ENCODE measurements at regions not wholly inside any gene's neighbourhood (a gene's known extent, or its start where the extent isn't known, plus 50 kb on each side); places are given as distances from the start of the nearest gene placed in this dataset.

DNA sequence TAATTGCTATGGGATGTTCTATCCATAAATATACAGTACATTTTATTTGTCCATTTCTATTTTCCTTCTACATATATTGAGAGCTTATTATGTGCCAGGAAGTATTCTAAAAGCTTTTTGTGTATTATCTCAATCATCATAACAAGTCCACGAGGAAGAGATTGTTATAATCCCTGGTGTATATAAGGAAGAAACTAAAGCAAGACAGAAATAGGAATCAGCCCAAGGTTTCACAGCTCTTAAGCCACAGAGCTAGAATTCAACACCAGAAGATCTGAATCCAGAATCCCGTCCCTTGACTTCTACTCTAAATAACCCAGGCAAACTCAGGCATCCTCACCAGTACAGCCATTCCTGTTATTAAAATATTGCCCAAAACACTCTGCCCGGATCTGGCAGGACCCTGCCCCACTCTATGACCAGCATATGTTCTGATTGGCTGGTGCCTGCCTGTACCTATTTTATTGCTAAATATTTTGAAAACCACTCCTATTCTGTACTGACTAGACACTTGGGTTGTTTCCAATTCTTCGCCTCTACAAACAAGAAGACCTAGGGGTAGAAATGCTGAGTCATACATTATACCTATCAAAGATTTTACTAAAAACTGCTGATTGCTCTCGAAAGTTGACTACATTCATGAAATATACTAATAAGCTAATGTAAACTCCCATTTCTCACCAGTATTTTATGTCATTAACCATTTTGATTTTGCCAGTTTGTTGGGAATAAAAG lies 297.4 kb downstream of the ENC1 start:
- 56% methylated on average over 5 of the region's 5 CpGs for WGBS
- Histone ChIP-seq H3K36me3 (ENCODE audit: insufficient read depth) (no peaks in the 10 kb centered on the region), H3K27ac (ENCODE audit: low read depth) (no peak overlapping the region)

DNA sequence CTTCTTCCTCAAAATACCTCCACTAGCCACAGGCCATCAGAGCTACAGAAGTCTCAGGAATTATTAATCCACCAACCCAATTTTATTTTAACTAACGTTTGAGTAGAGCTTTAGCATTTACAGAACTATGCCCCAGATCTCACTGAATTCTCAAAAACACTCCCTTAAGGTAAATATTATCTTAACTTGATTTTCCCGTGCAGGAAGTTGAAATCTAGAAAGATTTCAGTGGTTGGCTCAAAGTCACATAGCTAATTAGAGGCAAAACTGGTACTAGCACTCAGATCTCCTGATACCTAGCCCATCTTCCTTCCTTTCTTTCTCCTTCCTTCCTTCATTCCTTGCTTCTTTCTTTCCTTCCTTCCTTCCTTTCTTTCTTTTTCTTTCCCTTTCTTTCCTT lies 298.3 kb downstream of the ENC1 start:
- 46% methylated on average over 2 of the region's 2 CpGs for WGBS
- no peaks in the 10 kb centered on the region for H3K4me1 ChIP-seq (ENCODE audit: insufficient read depth)
- no peak overlapping the region for H3K4me3 ChIP-seq (ENCODE audit: low read depth, low read length)
- H3K36me3 ChIP-seq (ENCODE audit: insufficient read depth), result no peaks in the 10 kb centered on the region
- DNase-seq (ENCODE audit: extremely low spot score), result no peak
- no peak overlapping the region for H3K27ac ChIP-seq (ENCODE audit: low read depth)

More for the DNA sequence above, 297.4 kb downstream of the ENC1 start:
- no peak overlapping the region for H3K4me3 ChIP-seq (ENCODE audit: low read depth, low read length)
- no peak for DNase-seq (ENCODE audit: extremely low spot score)
- no peaks in the 10 kb centered on the region for H3K4me1 ChIP-seq (ENCODE audit: insufficient read depth)

DNA sequence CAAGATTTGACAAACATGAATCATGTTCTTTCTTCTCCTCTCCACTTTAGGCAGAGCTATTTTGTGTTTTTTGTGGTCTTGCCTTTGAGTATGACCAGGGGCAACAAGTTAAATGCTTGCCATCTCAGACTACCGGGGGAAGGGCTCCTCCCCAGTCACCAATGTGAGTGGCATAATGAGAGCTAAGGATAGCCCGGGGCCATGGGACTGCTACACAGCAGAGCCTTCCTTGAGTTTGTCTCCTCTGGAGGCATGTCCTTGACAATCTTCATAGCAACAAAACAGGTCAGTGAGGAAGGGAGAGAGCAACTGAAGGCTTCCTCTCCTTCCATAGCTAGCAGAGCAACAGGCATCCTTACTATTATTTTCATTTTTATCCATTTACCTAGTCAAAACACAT lies 299.3 kb downstream of the ENC1 start:
- H3K4me3 ChIP-seq (ENCODE audit: low read depth, low read length), result no peak overlapping the region

DNA sequence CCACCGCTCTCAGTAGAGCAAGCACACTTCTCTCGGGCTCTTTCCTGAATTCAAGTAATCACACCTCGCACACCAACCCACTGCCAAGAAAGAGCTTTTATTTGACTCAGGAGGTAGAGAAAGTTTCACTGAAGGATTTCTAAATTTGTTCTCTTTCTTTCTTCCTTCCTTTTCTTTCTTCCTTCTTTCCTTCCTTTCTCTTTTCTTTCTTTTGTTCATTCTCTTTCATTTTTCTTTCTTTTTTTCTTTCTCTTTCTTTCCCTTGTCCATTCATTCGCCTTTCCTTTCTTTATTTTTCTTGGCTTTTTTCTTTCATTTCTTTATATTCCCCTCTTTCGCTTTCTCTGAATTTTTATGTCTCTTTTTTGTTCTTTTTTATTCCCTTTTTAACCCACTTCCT lies 300.1 kb downstream of the ENC1 start:
- no peak for DNase-seq (ENCODE audit: extremely low spot score)
- no peak overlapping the region for H3K27ac ChIP-seq (ENCODE audit: low read depth)
- 97% methylated on average over 5 of the region's 5 CpGs for WGBS
- H3K4me1 ChIP-seq (ENCODE audit: insufficient read depth), result no peaks in the 10 kb centered on the region
- H3K36me3 ChIP-seq (ENCODE audit: insufficient read depth), result no peaks in the 10 kb centered on the region
- H3K4me3 ChIP-seq (ENCODE audit: low read depth, low read length), result no peak overlapping the region

More for the DNA sequence above, 299.3 kb downstream of the ENC1 start:
- Histone ChIP-seq H3K4me1 (ENCODE audit: insufficient read depth) (no peaks in the 10 kb centered on the region), H3K36me3 (ENCODE audit: insufficient read depth) (no peaks in the 10 kb centered on the region), H3K27ac (ENCODE audit: low read depth) (no peak overlapping the region)
- no peak for DNase-seq (ENCODE audit: extremely low spot score)
- 87% methylated on average over 2 of the region's 2 CpGs for WGBS

DNA sequence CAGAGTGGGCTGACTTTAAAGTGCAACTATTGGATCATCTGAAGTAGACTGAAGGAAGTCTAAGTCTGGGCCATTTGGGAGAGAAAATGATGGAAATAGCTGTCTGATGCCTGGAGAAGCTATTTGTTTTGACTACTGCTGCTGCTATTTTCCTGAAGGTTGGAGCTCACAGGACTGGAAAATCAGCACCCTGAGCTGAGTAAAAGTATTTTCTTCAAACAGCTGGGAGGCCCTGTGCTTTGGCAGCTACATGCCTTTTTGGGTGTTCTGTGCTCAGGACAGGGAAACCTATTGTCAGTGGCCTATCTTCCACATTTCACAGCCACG lies 302.6 kb downstream of the ENC1 start:
- WGBS, result 72% methylated on average over 1 of the region's 1 CpG
- H3K4me3 ChIP-seq (ENCODE audit: low read depth, low read length), result no peak overlapping the region
- no peaks in the 10 kb centered on the region for H3K36me3 ChIP-seq (ENCODE audit: insufficient read depth)
- no peak for DNase-seq (ENCODE audit: extremely low spot score)
- no peaks in the 10 kb centered on the region for H3K4me1 ChIP-seq (ENCODE audit: insufficient read depth)
- H3K27ac ChIP-seq (ENCODE audit: low read depth), result no peak overlapping the region

DNA sequence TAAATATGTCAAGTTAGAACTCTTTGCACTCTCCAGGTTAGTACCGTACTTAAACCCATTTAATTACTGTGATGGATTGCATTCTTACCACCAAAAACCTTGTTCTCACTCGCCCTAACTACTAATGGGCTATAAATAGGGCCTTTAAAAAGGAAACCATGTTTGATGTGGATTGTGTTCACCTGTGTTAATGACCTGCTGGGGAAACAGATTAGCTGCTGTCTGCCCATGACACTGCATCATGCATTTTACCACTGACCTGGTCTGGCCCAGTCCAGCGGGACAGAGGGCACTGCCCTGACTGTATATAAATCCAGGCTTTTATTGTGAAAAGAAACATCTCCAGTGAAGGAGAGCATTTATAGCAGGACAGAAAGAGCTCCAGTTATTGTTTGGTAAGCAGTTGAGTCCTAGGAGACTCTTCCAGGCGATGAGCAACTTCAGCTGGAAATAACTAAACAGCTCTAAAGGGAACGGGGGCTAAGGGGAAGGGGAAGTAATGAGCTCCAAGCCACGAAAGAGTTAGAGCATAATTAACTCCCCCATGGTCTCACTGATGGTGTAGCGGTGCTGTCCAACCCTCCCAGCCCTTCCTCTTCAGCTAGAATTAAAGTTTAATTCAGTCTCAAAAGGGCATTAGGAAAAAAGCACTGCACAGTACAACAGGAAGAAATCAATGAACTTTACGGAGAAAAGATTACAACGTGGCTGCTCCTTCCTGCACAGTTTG lies 303.1 kb downstream of the ENC1 start:
- Histone ChIP-seq H3K4me3 (ENCODE audit: low read depth, low read length) (no peak overlapping the region), H3K4me1 (ENCODE audit: insufficient read depth) (no peaks in the 10 kb centered on the region), H3K27ac (ENCODE audit: low read depth) (no peak overlapping the region), H3K36me3 (ENCODE audit: insufficient read depth) (no peaks in the 10 kb centered on the region)
- 55% methylated on average over 9 of the region's 9 CpGs for WGBS
- DNase-seq (ENCODE audit: extremely low spot score), result no peak

DNA sequence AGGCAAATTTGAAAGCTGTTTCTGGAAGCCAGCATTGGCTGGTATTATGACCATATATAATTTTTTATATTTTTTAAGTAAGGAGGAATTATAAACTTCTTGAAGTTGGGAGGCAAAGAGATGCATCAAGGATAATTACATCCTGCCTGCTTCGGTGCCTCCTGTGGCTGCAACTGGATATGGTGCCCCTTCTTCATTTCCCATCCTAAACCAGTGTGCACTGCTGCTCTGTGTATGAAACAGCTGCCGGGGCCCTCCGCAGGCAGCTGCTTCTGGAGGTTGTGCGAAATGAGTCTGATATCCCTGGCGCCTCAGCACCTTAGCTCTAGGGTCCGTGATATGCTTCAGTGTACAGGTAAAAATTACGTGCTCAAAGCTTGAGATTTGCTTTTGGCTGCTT lies 304.2 kb downstream of the ENC1 start:
- Histone ChIP-seq H3K4me1 (ENCODE audit: insufficient read depth) (no peaks in the 10 kb centered on the region), H3K27ac (ENCODE audit: low read depth) (no peak overlapping the region), H3K36me3 (ENCODE audit: insufficient read depth) (no peaks in the 10 kb centered on the region), H3K4me3 (ENCODE audit: low read depth, low read length) (no peak overlapping the region)
- WGBS, result 84% methylated on average over 7 of the region's 7 CpGs
- DNase-seq (ENCODE audit: extremely low spot score), result no peak

DNA sequence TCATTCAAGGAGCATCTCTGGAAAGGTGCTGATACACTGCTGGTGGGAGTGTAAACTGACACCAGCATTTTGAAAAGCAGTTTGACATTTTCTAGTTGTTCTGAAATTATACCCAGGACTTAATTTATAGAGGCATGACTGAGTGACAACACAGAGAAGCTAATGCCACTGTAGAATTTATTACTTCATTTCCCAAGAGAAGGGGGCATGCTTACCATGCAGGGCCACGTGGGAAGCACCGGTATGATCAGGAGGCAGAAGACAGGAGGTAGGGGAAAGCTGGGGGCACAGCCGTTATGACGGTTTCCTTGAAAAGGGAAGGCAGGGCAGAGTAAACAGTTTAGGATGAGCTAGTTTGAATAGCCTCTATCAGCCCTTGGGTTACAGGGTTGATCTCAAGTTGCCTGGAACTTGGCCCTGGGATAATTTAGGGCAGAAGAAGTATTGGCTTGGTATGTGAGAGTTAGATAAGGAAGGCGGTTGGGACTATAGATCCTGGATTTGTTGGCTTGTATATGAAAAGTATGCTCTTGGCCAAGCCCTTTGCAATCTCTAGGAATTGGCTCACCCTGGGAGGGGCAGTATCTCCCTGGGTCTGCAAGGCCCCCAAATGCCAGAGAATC lies 305.7 kb downstream of the ENC1 start:
- H3K4me1 ChIP-seq (ENCODE audit: insufficient read depth), result no peaks in the 10 kb centered on the region
- H3K36me3 ChIP-seq (ENCODE audit: insufficient read depth), result no peaks in the 10 kb centered on the region
- WGBS, result 61% methylated on average over 5 of the region's 5 CpGs
- H3K27ac ChIP-seq (ENCODE audit: low read depth), result no peak overlapping the region
- H3K4me3 ChIP-seq (ENCODE audit: low read depth, low read length), result no peak overlapping the region
- no peak for DNase-seq (ENCODE audit: extremely low spot score)

DNA sequence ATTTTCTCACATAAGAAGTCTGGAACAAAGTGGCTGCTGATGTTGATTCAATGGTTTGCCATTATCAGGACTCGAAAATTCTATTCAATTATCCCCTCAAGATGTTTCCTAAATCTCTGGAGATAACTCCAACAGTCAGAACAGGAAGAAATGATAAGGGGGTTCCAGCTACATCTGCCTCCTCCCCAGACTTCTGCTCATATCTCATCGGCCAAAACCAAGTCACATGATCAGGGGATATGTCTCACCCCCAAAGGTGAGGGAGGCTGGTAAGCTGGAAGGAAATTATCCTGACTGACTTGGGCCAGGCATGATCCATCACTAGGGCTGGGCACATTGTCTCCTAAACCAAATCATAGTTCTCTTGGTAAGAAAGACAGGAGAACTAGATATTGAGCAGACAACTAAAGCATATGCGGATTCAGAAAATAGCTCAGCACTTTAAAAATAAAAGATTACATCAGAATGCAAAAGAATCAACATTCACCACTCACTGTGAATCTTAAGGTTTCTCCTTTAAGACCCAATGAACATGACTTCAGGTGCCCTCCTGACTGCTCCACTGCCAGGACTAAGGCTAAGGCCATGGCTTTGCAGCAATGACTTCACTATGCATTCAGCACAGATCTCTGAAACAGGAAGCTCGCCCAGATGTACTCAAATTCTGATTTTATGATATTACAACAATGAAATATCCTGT lies 306.3 kb downstream of the ENC1 start:
- no peaks in the 10 kb centered on the region for H3K4me1 ChIP-seq (ENCODE audit: insufficient read depth)
- H3K27ac ChIP-seq (ENCODE audit: low read depth), result no peak overlapping the region
- 67% methylated on average over 4 of the region's 4 CpGs for WGBS
- DNase-seq (ENCODE audit: extremely low spot score), result no peak
- H3K4me3 ChIP-seq (ENCODE audit: low read depth, low read length), result no peak overlapping the region
- H3K36me3 ChIP-seq (ENCODE audit: insufficient read depth), result no peaks in the 10 kb centered on the region

DNA sequence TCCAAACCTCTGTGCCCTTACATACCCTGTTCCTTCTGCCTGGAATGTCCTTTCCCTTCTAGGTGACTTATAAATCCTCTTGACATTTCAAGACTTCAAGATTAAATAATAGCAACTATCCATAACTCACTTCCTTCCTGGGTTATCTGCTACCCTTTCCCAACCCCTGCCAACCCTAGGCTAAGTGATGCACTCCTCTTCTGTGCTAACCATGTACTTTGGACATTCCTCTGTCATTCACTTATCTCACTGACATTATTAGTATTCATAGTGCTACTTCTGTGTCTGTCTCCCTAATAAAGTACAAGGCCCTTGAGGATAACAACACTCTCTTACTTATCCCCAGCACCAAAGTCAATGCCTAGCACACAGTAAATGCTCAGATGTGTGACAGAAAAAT lies 307.1 kb downstream of the ENC1 start:
- Histone ChIP-seq H3K36me3 (ENCODE audit: insufficient read depth) (no peaks in the 10 kb centered on the region), H3K4me1 (ENCODE audit: insufficient read depth) (no peaks in the 10 kb centered on the region), H3K27ac (ENCODE audit: low read depth) (no peak overlapping the region), H3K4me3 (ENCODE audit: low read depth, low read length) (no peak overlapping the region)
- DNase-seq (ENCODE audit: extremely low spot score), result no peak

DNA sequence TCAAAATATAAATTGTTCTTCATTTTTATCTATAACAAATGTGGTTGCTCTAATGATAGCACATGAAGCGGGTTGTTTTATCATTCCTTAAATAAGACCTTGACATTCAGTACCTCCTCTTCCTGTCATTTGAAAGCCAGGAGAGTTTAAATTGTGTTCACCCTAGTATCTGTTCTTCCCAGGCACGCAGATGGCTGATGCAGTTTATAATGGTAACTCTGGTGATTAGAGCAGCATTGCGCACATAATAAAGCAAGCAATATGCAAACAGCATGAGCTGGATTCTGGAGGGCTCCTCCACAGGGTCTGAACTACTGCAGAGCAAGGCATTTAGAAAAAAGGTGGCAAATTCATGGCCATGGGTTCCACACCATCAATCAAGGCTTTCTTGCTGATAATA lies 307.8 kb downstream of the ENC1 start:
- WGBS, result 92% methylated on average over 3 of the region's 3 CpGs
- H3K36me3 ChIP-seq (ENCODE audit: insufficient read depth), result no peaks in the 10 kb centered on the region
- no peak overlapping the region for H3K27ac ChIP-seq (ENCODE audit: low read depth)
- no peak for DNase-seq (ENCODE audit: extremely low spot score)
- H3K4me3 ChIP-seq (ENCODE audit: low read depth, low read length), result no peak overlapping the region
- no peaks in the 10 kb centered on the region for H3K4me1 ChIP-seq (ENCODE audit: insufficient read depth)

DNA sequence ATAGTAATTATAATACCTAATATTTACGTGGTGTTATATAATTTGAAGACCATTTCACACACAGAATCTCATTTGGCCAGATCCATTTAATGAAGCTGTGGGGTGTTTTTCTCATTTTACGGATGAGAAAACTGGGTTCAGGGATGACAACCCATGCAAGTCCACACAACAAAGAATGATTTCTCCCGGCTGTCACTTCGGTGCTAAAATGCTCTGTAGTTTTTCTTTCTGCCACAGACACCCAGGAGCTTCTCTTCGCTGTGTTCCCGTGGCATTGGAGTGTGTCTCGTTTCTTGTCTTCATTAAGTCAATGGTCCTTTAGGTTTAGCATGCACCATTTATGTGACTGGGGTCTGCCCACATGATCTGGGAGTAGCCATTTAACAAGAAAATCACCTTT lies 308.5 kb downstream of the ENC1 start:
- Histone ChIP-seq H3K27ac (ENCODE audit: low read depth) (no peak overlapping the region), H3K4me1 (ENCODE audit: insufficient read depth) (no peaks in the 10 kb centered on the region), H3K4me3 (ENCODE audit: low read depth, low read length) (no peak overlapping the region), H3K36me3 (ENCODE audit: insufficient read depth) (no peaks in the 10 kb centered on the region)
- WGBS, result 96% methylated on average over 7 of the region's 7 CpGs
- no peak for DNase-seq (ENCODE audit: extremely low spot score)

DNA sequence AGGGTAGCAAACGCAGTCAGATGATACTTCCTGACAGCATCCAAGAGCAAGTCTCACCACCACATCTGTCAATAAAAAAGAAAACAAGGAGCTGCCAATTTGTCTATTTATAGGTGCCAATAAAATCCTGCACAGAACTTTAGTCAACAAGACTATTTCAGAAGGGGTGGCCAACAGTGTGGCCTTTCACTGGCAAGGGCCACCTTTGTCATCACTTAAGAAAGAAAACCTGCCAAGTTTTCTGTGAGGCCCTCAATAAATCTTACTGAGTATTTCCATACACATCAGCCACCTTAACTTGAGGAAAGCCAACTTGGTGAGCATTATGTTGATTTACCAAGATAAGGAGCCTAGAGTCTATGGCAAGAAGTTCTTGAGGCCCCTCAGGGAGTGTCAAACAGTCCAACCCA lies 312.3 kb downstream of the ENC1 start:
- WGBS, result 88% methylated on average over 1 of the region's 1 CpG
- H3K4me3 ChIP-seq (ENCODE audit: low read depth, low read length), result no peak overlapping the region
- no peak overlapping the region for H3K27ac ChIP-seq (ENCODE audit: low read depth)
- no peak for DNase-seq (ENCODE audit: extremely low spot score)
- H3K4me1 ChIP-seq (ENCODE audit: insufficient read depth), result no peaks in the 10 kb centered on the region
- H3K36me3 ChIP-seq (ENCODE audit: insufficient read depth), result no peaks in the 10 kb centered on the region

DNA sequence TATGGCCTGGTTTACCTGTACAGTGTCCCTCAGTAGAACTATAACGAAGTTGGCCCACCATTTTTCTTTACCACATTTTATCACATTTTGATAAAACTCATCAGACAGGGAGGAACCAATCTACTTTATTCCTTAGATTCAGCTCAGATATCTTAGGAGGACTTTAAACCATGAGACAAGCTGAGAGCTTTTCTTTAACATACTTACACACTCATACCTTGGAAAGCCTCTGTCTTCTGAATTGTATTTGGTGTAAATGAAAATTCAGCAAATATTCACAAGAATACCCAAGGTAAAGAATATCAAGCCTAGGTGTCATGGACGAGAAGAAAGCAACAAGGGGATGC lies 313.2 kb downstream of the ENC1 start:
- DNase-seq (ENCODE audit: extremely low spot score), result no peak
- 80% methylated on average over 2 of the region's 2 CpGs for WGBS

More for the DNA sequence above, 313.2 kb downstream of the ENC1 start:
- Histone ChIP-seq H3K4me3 (ENCODE audit: low read depth, low read length) (no peak overlapping the region), H3K4me1 (ENCODE audit: insufficient read depth) (no peaks in the 10 kb centered on the region), H3K27ac (ENCODE audit: low read depth) (no peak overlapping the region), H3K36me3 (ENCODE audit: insufficient read depth) (no peaks in the 10 kb centered on the region)
